Body of pancreas (tissue), 4 donors: ENCODE measurements at regions not wholly inside any gene's neighbourhood (a gene's known extent, or its start where the extent isn't known, plus 50 kb on each side); places are given as distances from the start of the nearest gene placed in this dataset.

Experiments used
- ATAC-seq: fragments of 150-250 bp; one replicate; pipeline ENCODE4 v1.9.1; 2016
- DNase-seq, 4 donors: peaks; one replicate each; pipeline ENCODE4 v3.0.0-alpha.2; 2019
- H3K27ac ChIP-seq, 4 donors: fragments of 200-600 bp; sonication (generic); 1 replicate in 3 of 4; 2 replicates in 1 of 4; pipeline versions ENCODE4 v1.5.1 to v1.6.1; 2016 to 2019; ENCODE audit warnings: mild to moderate bottlenecking in 1 of 4, mixed read lengths in 1 of 4, moderate library complexity in 1 of 4
- H3K27me3 ChIP-seq, 2 donors: fragments of 200-600 bp; sonication (generic); one replicate each; pipeline ENCODE4 v1.6.0; 2016; ENCODE audit warnings: mild to moderate bottlenecking in 1 of 2
- H3K36me3 ChIP-seq, 2 donors: fragments of 200-600 bp; sonication (generic); replicated peaks in 1 of 2; 2 replicates each; pipeline ENCODE4 v1.5.1; 2016; ENCODE audit warnings: low read depth in 2 of 2; ENCODE audit not compliant: insufficient read depth in 1 of 2
- H3K4me1 ChIP-seq: fragments of 200-600 bp; sonication (generic); one replicate; pipeline ENCODE4 v1.6.0; 2016
- H3K4me3 ChIP-seq, 2 donors: fragments of 200-600 bp; sonication (generic); 1 replicate in 1 of 2; 2 replicates in 1 of 2; pipeline ENCODE4 v1.5.1; 2016 to 2019
- H3K9me3 ChIP-seq, 3 donors: fragments of 200-600 bp; sonication (generic); 1 replicate in 2 of 3; 2 replicates in 1 of 3; pipeline ENCODE4 v1.5.1; 2016
- CTCF ChIP-seq, 7 experiments: fragments of 450-650 bp in 4 of 7; fragments of 200-600 bp in 3 of 7; sonication (generic) in 3 of 7; IDR thresholded peaks; one replicate each; pipeline ENCODE4 v1.5.1; 2016 to 2019; ENCODE audit warnings: antibody characterized with exemption in 7 of 7
- POLR2A ChIP-seq, 3 donors: fragments of 450-650 bp; IDR thresholded peaks; one replicate each; pipeline ENCODE4 v1.6.1; 2016; ENCODE audit warnings: antibody characterized with exemption in 3 of 3, mild to moderate bottlenecking in 2 of 3
- WGBS, 2 donors: methylation state at CpG; one replicate each; pipeline ENCODE4 v1.1.5; 2017; 5-methylcytosine and 5-hydroxymethylcytosine counted together
- intact Hi-C: fragments of 100-400 bp; cut with DNase I; formaldehyde crosslinking; loops from one replicate; pipeline ENCODE4 v1.15.1; 2023

GRCh38 chr3:74074700-74075099, 450.0 kb upstream of the PDZRN3 start:
- no peak for TF ChIP-seq POLR2A (IDR thresholded peaks at IDR 0.05)
- TF ChIP-seq CTCF (IDR thresholded peaks at IDR 0.05): no peak
- H3K9me3 ChIP-seq: no peaks in the 10 kb centered on the region
- DNase-seq (no peak), ATAC-seq (no peak)
- intact Hi-C loops: no loop called here
- H3K4me3 ChIP-seq: no peak overlapping the region
- no peaks in the 10 kb centered on the region for H3K36me3 ChIP-seq
- H3K4me1 ChIP-seq: no peaks in the 10 kb centered on the region
- WGBS, 2 donors: 23 to 29% methylated on average over 1 of the region's 1 CpG
- no peak overlapping the region for H3K27ac ChIP-seq
- no peaks in the 10 kb centered on the region for H3K27me3 ChIP-seq

- ATAC-seq: no peak
- Histone ChIP-seq H3K4me1 (no peaks in the 10 kb centered on the region), H3K27ac (no peak overlapping the region), H3K27me3 (no peaks in the 10 kb centered on the region), H3K4me3 (no peak overlapping the region), H3K9me3 (no peaks in the 10 kb centered on the region), H3K36me3 (no peaks in the 10 kb centered on the region)
- DNase-seq: peak in 1 of 4 donors; percentile 34
- intact Hi-C loops: no loop called here
- WGBS, 2 donors: 10 to 13% methylated on average over 1 of the region's 1 CpG
- no peak for TF ChIP-seq POLR2A (IDR thresholded peaks at IDR 0.05)
- TF ChIP-seq CTCF (IDR thresholded peaks at IDR 0.05): peak in 4 of 7 experiments; percentile 8 to 24 (median 13)
Measured at GRCh38 chr3:74067296-74067695, 442.6 kb upstream of the PDZRN3 start.

GRCh38 chr3:74066456-74066855, 441.7 kb upstream of the PDZRN3 start:
- ATAC-seq (no peak), DNase-seq (no peak)
- no peak overlapping the region for H3K4me3 ChIP-seq
- WGBS, 2 donors: 58 to 63% methylated on average over 3 of the region's 3 CpGs
- H3K36me3 ChIP-seq: no peaks in the 10 kb centered on the region
- H3K4me1 ChIP-seq: no peaks in the 10 kb centered on the region
- intact Hi-C loops: no loop called here
- no peaks in the 10 kb centered on the region for H3K27me3 ChIP-seq
- no peaks in the 10 kb centered on the region for H3K9me3 ChIP-seq
- no peak for TF ChIP-seq CTCF (IDR thresholded peaks at IDR 0.05)
- TF ChIP-seq POLR2A (IDR thresholded peaks at IDR 0.05): no peak
- no peak overlapping the region for H3K27ac ChIP-seq

- H3K36me3 ChIP-seq: no peaks in the 10 kb centered on the region
- no peak overlapping the region for H3K4me3 ChIP-seq
- TF ChIP-seq CTCF (IDR thresholded peaks at IDR 0.05) (no peak), POLR2A (IDR thresholded peaks at IDR 0.05) (no peak)
- WGBS, 2 donors: 76 to 80% methylated on average over 3 of the region's 3 CpGs
- ATAC-seq (no peak), DNase-seq (no peak)
- no peaks in the 10 kb centered on the region for H3K4me1 ChIP-seq
- H3K27ac ChIP-seq: no peak overlapping the region
- intact Hi-C loops: no loop called here
- no peaks in the 10 kb centered on the region for H3K27me3 ChIP-seq
- H3K9me3 ChIP-seq: no peaks in the 10 kb centered on the region
Measured at GRCh38 chr3:74059923-74060600, 435.3 kb upstream of the PDZRN3 start.

- H3K4me1 ChIP-seq: no peaks in the 10 kb centered on the region
- WGBS, 2 donors: 42 to 53% methylated on average over 3 of the region's 3 CpGs
- ATAC-seq (no peak), DNase-seq (no peak)
- H3K27me3 ChIP-seq: no peaks in the 10 kb centered on the region
- intact Hi-C loops: no loop called here
- TF ChIP-seq CTCF (IDR thresholded peaks at IDR 0.05): no peak
- TF ChIP-seq POLR2A (IDR thresholded peaks at IDR 0.05): no peak
- H3K36me3 ChIP-seq: no peaks in the 10 kb centered on the region
- H3K4me3 ChIP-seq: no peak overlapping the region
- H3K27ac ChIP-seq: no peak overlapping the region
- H3K9me3 ChIP-seq: no peaks in the 10 kb centered on the region
Measured at GRCh38 chr3:74059301-74059922, 434.7 kb upstream of the PDZRN3 start.
